ENCODE measurements at regions not wholly inside any gene's neighbourhood (a gene's known extent, or its start where the extent isn't known, plus 50 kb on each side); places are given as distances from the start of the nearest gene placed in this dataset.

DNA sequence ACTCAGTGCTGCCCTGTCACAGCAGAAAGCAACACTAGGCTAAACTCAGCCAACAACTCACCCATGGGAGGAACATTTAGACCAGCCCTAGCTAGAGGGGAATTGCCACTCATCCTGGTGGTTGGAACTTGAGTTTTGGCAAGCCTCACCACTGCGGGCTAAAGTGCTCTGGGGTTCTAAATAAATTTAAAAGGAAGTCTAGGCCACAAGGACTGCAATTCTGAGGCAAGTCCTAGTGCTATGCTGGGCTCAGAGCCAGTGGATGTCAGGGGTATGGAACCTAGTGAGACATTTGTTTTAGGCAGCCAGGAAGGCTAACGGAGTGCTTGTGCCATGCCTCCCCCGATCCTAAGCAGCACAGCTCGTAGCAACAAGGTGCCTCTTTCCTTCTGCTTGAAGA lies 78.0 kb downstream of the RGS13 start:
- DNase-seq (ENCODE audit: low read depth), result peak; percentile 76

DNA sequence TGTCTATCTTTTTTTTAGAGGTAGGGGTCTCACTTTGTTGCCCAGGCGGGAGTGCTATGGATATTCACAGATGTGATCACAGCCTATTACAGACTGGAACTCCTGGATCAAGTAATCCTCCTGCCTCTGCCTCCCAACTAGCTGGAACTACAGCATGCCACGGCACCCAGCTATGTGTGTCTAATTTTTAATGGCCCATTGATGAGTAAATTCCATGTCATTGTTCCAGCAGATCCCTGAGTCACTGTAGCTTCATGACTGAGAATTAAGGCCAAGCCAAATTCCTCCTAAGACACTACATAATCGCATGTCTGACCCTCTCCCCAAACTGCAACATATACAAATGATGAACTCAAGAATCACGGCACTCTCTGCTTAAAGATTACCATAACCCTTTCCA lies 84.2 kb upstream of the RGS2 start:
- peak; percentile 88 for DNase-seq (ENCODE audit: low read depth)

DNA sequence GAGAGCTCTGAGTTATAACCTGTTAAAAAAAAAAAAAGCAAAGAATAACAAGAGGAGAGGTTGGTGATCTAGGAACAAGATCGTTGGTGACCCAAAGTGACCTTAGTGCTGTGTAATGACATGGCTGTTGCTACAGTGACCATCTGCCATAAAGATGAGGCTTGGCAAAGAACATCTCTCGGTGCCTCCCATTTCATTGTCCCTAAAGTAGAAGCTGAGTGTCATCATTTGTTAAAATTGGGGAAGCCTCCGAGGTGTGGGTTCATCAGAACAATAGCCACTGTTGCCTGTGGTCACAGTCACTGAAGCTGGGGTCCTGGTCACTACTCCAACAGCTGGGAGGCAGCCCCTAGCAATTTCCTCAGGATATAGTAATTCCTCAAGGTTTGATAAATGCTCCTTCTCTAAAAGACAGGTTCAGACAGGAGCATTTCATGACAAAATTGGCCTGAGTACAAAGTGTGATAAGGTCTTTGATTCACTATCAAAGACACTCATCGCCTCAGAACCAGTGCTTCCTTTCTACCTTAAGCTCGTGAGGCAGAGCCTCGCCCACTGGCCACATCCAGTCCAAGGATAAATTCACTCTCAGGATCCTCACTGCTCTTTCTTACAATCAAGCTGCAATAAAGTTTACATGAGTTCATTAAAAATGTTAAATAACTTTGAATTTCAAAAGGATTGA lies 81.9 kb upstream of the RGS2 start:
- no peak for DNase-seq (ENCODE audit: low read depth)

DNA sequence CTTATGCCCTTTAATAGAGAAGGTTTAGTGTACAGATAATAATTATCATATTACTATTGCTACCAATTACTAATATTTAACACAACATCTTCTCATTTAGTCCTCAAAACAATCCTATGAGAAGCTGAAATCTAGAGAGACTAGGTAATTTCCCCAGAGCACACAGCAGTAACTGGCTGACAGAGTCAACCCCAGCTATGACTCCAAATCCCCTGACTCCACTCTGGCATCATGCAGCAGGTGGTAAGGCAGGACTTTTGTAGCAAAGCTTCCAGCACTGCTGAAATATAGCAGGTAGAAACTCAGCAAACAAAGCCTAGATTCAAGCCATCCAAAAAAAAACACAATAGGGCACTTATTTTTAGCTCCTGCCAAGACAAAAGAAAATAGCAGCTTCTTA lies 79.3 kb upstream of the RGS2 start:
- no peak for DNase-seq (ENCODE audit: low read depth)

DNA sequence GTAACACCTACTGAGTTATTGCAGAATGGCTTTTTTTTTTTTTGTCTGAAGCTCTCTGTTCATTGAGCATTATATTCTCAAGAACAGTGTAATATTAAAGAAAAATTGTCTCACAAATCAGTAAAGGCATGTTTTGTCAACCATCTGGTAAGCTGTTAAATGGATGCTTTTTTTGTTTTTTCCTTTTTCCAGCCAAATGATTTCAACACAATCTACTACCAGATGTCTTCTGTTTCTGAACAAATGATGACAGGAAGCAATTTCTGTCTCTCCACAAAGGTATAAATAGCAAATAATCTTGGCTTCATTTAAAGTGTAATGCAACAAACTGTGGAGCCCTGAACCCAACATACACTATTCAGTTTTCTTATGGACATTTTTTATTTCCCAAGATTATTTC lies 78.6 kb upstream of the RGS2 start:
- peak; percentile 24 for DNase-seq (ENCODE audit: low read depth)

DNA sequence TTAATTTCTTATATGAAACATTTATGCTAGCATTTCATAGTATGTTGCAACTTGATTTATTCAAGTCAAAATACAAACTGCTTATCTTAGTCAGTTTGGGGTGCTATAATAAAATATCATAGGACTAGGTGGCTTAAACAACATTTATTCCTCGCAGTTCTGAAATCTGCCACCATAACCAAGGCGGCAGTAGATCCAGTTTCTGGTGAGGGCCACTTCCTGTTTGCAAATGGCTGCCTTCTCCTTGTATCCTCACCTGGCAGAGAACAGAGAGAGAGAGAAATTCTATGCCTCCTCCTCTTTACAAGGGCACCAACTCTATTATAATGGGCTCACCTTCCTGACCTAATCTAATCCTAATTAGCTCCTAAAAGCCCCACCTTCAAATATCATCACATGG lies 76.1 kb upstream of the RGS2 start:
- peak; percentile 13 for DNase-seq (ENCODE audit: low read depth)

DNA sequence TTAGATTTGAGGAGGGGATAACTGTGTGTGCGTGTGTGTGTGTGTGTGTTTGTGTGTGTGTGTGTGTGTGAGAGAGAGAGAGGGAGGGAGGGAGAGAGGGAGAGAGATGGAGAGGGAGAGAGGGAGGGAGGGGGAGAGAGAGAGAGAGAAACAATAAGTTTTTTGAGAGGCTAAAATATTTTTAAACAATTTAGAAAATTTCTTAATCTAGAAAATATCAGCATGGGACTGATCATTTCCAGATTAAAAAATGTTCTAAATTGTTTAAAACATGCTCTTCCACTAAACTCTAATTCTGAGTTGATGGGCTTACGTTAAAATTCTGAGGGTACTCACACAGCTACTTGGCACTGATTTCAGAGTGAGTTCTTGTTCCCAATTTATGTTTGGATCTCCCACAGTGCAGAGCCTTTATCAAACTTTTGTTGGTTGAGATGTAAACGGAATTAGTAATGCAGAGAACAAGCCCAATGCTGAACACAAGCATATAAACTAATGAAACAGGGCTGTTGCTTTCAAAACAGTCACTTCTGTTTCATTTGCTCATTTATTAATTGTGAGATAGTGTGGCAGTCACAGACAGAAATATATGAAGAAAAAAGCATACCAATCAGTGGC lies 73.4 kb upstream of the RGS2 start:
- DNase-seq (ENCODE audit: low read depth), result no peak

DNA sequence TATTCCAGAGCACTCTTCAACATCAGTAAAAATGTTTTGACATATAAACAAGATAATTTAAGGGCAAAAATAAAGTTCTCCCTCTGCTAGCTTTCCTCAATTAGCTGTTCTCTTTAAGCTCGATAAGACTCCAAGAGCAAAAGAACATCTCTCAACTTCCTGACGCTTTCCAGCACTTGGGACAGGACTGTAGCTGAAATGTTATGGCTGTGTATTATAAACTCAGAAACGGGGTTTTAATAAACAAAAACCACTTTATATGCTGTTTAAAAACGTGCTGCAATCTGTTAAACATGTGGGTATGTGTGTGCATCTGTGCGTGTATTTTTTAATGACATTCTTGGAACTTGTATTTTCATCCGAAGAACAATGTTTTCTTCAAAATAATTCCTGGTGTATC lies 71.5 kb upstream of the RGS2 start:
- DNase-seq (ENCODE audit: low read depth), result no peak

DNA sequence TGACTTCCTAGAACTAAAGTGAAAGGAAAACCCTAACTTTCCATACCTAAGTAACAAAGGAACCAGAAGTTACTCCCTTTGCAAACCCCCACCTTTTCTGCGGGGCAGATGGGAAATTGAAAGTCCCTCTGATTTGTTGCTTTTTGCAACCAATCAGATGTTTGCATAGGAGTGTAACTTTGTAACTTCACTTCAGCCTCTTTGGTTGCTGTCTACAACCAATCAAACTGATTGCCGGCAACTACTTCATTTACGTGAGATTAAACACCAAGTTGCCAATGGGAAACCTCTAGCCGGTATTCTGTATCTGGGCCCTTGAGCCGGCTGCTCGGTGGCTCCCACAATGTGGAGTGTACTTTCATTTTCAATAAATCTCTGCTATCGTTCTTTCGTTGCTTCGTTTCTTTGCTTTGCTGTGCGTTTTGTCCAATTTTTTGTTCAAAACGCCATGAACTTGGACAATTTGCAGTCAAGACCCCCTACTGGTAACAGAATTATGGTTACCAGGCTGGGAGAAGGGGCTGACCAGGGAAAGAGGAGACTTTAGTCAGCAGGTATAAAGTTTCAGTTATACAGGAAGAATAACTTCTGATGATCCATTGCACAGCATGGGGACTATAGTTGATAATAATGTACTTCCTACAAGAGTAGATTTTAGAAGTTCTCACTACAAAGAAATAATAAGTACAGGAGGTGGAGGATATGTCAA lies 69.2 kb upstream of the RGS2 start:
- DNase-seq (ENCODE audit: low read depth), result no peak

DNA sequence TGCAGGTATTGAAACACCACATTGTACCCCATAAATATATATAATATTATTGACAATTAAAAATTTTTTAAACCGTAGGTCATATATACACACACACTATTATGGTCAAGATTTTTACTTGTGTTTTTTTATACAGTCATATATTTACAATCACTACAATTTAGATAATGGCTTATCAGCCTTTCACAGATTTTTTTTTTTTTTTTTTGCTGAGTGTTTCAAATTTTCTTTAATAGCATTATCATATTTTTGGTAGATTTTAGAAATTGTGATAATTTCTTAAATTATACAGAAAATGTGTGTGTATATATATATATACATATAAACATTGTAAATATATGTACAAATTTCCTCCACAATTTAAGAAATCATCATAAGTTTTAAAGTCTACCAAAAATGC lies 68.6 kb upstream of the RGS2 start:
- no peak for DNase-seq (ENCODE audit: low read depth)

DNA sequence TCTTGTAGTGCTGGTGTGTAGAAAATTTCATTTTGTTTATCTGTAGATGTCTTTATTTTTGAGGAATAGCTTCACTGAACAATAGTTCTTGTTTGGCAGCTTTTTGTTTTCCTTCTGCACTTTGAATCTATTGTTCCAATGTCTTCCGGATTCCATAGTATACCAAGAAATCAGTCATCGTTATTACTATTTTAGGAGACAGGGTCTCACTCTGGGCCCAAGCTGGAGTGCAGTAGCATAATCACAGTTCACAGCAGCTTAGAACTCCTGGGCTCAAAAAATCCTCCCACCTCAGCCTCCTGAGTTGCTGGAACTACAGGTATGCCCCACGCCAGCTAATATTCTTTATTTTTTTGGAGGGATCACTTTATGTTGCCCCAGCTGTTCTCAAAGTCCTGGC lies 67.7 kb upstream of the RGS2 start:
- DNase-seq (ENCODE audit: low read depth), result no peak

DNA sequence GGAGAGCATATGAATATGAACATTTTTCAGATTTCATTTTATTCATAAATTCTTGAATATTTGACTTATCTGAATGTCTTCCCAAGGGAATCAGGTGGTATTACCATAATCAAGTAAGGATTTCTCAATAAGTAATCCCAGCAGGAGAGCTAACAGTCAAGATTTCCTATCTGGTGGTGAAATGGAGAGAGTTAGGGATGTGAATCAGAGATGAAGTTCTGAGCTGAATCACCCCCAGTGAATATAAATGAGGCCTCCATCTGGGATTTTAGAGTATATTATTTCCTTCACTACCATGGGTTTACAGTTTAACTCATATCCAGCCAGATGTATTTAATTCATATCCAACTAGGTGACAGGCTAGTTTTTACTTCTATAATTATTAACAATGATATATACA lies 61.5 kb upstream of the RGS2 start:
- DNase-seq (ENCODE audit: low read depth), result peak; percentile 43

DNA sequence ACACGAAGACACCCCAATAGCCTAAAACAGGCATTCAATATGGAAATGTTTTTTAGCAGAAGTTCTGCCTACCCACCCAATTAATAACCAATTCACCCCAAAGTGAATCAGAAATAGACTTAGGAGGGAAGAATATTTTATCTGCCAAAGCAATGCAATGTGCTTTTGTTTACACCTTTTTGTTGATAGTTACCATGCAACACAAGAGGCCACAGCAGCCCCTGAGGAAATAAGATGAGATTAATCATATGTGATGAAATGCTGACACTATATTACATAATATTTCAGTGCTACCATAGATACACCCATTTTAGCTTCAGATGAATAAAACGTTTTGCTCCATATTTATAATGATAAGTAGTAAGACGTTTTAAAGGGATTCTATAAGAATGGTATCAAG lies 60.9 kb upstream of the RGS2 start:
- peak; percentile 48 for DNase-seq (ENCODE audit: low read depth)

DNA sequence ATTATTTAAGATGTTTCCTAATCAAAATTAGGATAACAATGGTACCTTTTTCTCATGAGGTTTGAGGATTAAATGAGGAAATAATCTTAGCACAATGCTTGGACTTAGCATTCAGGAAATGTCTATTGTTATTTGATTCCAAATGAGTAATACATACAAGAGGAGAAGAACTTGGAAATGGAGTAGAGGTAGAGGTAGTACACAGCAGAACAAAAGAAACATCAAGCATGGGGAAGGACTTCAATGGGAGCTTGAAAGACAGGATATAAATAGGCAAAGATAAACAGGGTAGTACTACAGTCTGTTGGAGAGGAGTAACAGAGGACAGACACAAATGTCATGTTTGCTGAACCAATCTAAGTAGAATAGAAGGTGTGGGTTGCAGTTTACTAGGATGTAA lies 59.5 kb upstream of the RGS2 start:
- no peak for DNase-seq (ENCODE audit: low read depth)

DNA sequence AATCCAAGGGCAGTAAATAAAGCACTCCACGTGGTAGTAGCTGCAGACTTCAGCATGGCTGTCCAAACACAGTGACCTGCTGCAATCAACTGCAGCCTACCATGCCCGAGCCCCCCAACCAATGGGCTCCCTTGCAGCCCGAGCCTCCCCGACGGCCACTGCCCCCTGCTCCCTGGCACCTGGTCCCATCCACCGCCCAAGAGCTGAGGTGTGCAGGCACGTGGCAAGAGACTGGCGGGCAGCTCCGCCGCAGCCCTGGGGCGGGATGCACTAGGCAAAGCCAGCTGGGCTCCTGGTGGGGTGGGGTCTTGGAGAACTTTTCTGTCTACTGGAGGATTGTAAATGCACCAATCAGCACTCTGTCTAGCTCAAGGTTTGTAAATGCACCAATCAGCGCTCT lies 57.6 kb upstream of the RGS2 start:
- no peak for DNase-seq (ENCODE audit: low read depth)

DNA sequence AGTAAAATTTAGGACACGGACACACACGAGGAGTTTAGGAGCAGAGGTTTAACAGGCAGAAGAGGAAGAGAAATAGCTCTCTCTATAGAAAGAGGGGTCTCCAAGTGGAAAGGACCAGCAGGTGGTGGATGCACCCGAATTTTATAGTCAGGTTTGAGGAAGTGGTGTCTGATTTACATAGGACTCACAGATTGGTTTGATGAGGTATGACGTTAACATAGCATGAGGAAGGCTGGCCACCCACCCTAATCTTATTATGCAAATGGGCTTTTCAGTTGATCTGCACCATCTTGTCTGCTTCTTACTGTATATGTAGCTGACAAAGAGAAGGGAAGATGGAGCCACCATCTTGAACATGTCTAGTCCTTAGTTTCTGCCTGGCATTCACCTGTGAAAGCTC lies 52.5 kb upstream of the RGS2 start:
- no peak for DNase-seq (ENCODE audit: low read depth)

DNA sequence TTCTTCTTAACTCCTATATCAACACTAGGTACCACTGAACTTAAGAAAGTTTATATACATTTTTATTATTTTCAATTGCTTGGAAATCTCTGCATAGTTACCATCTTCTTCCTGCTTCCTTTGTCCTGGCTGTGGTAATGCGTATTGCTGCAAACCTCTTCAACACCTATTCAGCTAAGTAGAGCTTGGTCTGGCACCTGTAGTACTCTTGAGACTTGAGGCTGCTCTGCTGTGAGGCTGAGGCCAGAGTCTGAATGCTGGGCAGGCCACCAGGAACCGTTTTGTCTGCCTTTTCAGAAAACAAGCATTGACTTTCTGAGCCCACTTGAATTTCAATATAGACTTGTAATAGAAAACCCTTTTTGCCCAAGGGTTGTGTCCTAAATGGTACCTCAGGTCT lies 52.0 kb upstream of the RGS2 start:
- DNase-seq (ENCODE audit: low read depth), result no peak

DNA sequence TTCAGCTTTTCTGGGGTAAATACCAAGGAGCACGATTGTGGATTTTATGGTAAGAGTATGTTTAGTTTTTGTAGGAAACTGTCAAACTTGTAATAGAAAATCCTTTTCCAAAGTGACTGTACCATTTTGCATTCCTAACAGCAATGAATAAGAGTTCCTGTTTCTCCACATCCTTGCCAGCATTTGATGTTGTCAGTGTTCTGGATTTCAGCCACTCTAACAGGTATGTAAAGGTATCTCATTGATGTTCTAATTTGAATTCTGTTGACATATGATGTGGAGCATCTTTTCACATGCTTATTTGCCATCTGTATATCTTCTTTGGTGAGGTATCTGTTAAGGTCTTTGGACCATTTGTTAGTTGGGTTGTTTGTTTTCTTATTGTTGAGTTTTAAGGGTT lies 50.3 kb upstream of the RGS2 start:
- DNase-seq (ENCODE audit: low read depth), result no peak
